Keratinocyte (primary cell): ENCODE measurements at regions not wholly inside any gene's neighbourhood (a gene's known extent, or its start where the extent isn't known, plus 50 kb on each side); places are given as distances from the start of the nearest gene placed in this dataset.

ENCODE experiments used
- DNase-seq: peaks from one replicate; pipeline ENCODE4 v3.0.0-alpha.2; 2011; ENCODE audit warnings: low read depth, missing footprints, low spot score
- FAIRE-seq: peaks from 2 replicates; lab custom pipeline; 2011; peaks lifted over from hg19 to GRCh38; lab: Jason Lieb, UNC
- H2AFZ ChIP-seq: 2 replicates; pipeline ENCODE4 v1.6.0; 2012; ENCODE audit warnings: low read length, control low read depth, inconsistent platforms; ENCODE audit not compliant: control insufficient read depth
- H3K27ac ChIP-seq: 2 replicates; pipeline ENCODE4 v1.5.1; 2011; ENCODE audit warnings: low read length; ENCODE audit not compliant: control insufficient read depth, insufficient read depth
- H3K27me3 ChIP-seq: 3 replicates; pipeline ENCODE4 v1.6.0; 2011; ENCODE audit warnings: low read length; ENCODE audit not compliant: control insufficient read depth, insufficient read depth; ENCODE audit errors: extremely low read depth
- H3K36me3 ChIP-seq, 2 experiments: 2 replicates in 1 of 2; 3 replicates in 1 of 2; pipeline ENCODE4 v1.5.1; 2011; ENCODE audit warnings: low read length in 2 of 2, mild to moderate bottlenecking in 1 of 2; ENCODE audit not compliant: control insufficient read depth in 2 of 2, insufficient read depth in 2 of 2; ENCODE audit errors: extremely low read depth in 1 of 2
- H3K4me1 ChIP-seq: 3 replicates; pipeline ENCODE4 v1.5.1; 2011; ENCODE audit warnings: low read length; ENCODE audit not compliant: control insufficient read depth, insufficient read depth; ENCODE audit errors: extremely low read depth
- H3K4me2 ChIP-seq: 3 replicates; pipeline ENCODE4 v1.6.0; 2011; ENCODE audit warnings: low read depth, low read length; ENCODE audit not compliant: control insufficient read depth, insufficient read depth; ENCODE audit errors: extremely low read depth
- H3K4me3 ChIP-seq, 3 experiments: fragments of 200-600 bp in 1 of 3; sonication (generic) in 1 of 3; 2 replicates in 2 of 3; 3 replicates in 1 of 3; pipeline ENCODE4 v1.5.1; 2011 to 2016; ENCODE audit warnings: low read length in 3 of 3, mild to moderate bottlenecking in 3 of 3, control low read depth in 2 of 3, inconsistent platforms in 1 of 3, low read depth in 1 of 3, mixed read lengths in 1 of 3, mixed run types in 1 of 3, moderate library complexity in 1 of 3; ENCODE audit not compliant: control insufficient read depth in 2 of 3, insufficient read depth in 2 of 3; ENCODE audit errors: extremely low read depth in 1 of 3
- H3K79me2 ChIP-seq: 2 replicates; pipeline ENCODE4 v1.6.0; 2012; ENCODE audit warnings: low read length; ENCODE audit not compliant: control insufficient read depth, insufficient read depth
- H3K9ac ChIP-seq: 3 replicates; pipeline ENCODE4 v1.6.0; 2011; ENCODE audit warnings: low read length; ENCODE audit not compliant: control insufficient read depth, insufficient read depth; ENCODE audit errors: extremely low read depth
- H3K9me1 ChIP-seq: 3 replicates; pipeline ENCODE4 v1.6.0; 2011; ENCODE audit warnings: low read length; ENCODE audit not compliant: control insufficient read depth, insufficient read depth; ENCODE audit errors: extremely low read depth
- H3K9me3 ChIP-seq: 2 replicates; pipeline ENCODE4 v1.5.1; 2012; ENCODE audit warnings: low read depth, low read length; ENCODE audit not compliant: control insufficient read depth
- H4K20me1 ChIP-seq: 3 replicates; pipeline ENCODE4 v1.6.0; 2011; ENCODE audit warnings: low read length; ENCODE audit not compliant: control insufficient read depth, insufficient read depth; ENCODE audit errors: extremely low read depth
- CTCF ChIP-seq, 3 experiments: IDR thresholded peaks in 1 of 3; conservative IDR thresholded peaks in 1 of 3; optimal IDR thresholded peaks in 1 of 3; 2 replicates in 2 of 3; 3 replicates in 1 of 3; pipeline versions ENCODE3 to v1.5.1; 2011; ENCODE audit warnings: low read length in 3 of 3, mild to moderate bottlenecking in 3 of 3, moderate library complexity in 2 of 3, control low read depth in 1 of 3, inconsistent platforms in 1 of 3; ENCODE audit not compliant: insufficient read depth in 2 of 3; ENCODE audit errors: extremely low read depth in 1 of 3
- EZH2 ChIP-seq: IDR thresholded peaks from one replicate; pipeline ENCODE4 v1.6.1; 2012; ENCODE audit warnings: inconsistent platforms, mild to moderate bottlenecking, low read length, moderate library complexity
- dilution Hi-C: fragments of 300-500 bp; cut with MboI; formaldehyde crosslinking; loops from one replicate; pipeline ENCODE4 v1.7.0; 2020; ENCODE audit warnings: low sequenced_read_pairs; ENCODE audit not compliant: extremely low pct_ligation_motif_present

DNA sequence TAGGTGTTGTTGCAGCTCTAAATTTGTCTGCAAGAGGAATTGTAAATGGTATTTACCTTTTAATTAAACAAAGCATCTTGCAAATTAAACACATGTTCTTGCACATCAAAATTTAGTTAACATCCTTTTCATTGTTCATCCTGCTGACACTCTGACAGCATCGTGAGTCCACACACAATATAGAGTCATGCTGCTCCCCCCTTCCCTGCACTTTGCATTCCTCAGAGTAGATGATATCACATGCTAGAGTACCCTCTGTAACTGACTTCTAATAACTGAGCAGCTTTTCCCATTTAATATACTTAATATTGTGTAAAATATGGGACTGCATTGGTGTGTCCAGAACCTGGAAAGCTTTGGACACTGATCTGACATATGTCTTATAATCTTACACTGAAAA, 138.8 kb upstream of the DPYD start:
- Histone ChIP-seq H3K27ac (no peak overlapping the region), H3K27me3 (no peaks in the 10 kb centered on the region), H3K9me1 (no peaks in the 10 kb centered on the region), H3K36me3 (no peaks in the 10 kb centered on the region), H3K9ac (no peak overlapping the region), H4K20me1 (no peaks in the 10 kb centered on the region), H3K4me3 (no peak overlapping the region), H2AFZ (no peak overlapping the region), H3K4me1 (no peaks in the 10 kb centered on the region), H3K9me3 (no peaks in the 10 kb centered on the region), H3K79me2 (no peaks in the 10 kb centered on the region), H3K4me2 (no peak overlapping the region)
- TF ChIP-seq EZH2: no peak
- no peak for TF ChIP-seq CTCF (optimal IDR thresholded peaks at IDR 0.05 in 1 of 3, IDR thresholded peaks at IDR 0.05 in 1 of 3, conservative IDR thresholded peaks at IDR 0.05 in 1 of 3; ENCODE audit: extremely low read depth in 1 of 3, insufficient read depth in 2 of 3, low read length in 3 of 3)
- dilution Hi-C loops: no loop called here
- FAIRE-seq (peak; percentile 52), DNase-seq (no peak)

- Histone ChIP-seq H3K9ac (no peak overlapping the region), H3K27ac (no peak overlapping the region), H3K79me2 (no peaks in the 10 kb centered on the region), H3K4me3 (no peak overlapping the region), H3K27me3 (no peaks in the 10 kb centered on the region), H3K9me1 (no peaks in the 10 kb centered on the region), H2AFZ (no peak overlapping the region), H4K20me1 (no peaks in the 10 kb centered on the region), H3K4me2 (no peak overlapping the region), H3K9me3 (no peaks in the 10 kb centered on the region), H3K4me1 (peaks cover 2% of the 10 kb centered on the region), H3K36me3 (no peaks in the 10 kb centered on the region)
- DNase-seq: no peak
- dilution Hi-C loops: no loop called here
- TF ChIP-seq EZH2 (no peak), CTCF (optimal IDR thresholded peaks at IDR 0.05 in 1 of 3, IDR thresholded peaks at IDR 0.05 in 1 of 3, conservative IDR thresholded peaks at IDR 0.05 in 1 of 3; ENCODE audit: extremely low read depth in 1 of 3, insufficient read depth in 2 of 3, low read length in 3 of 3) (no peak)
- FAIRE-seq: no peak
These were observed 137.8 kb upstream of the DPYD start for GRCh38 chr1:98058676-98059075.
